HL-60 (cell line): ENCODE measurements at regions not wholly inside any gene's neighbourhood (a gene's known extent, or its start where the extent isn't known, plus 50 kb on each side); places are given as distances from the start of the nearest gene placed in this dataset.

ENCODE experiments used
- CTCF ChIP-seq: IDR thresholded peaks from one replicate; pipeline ENCODE4 v1.5.1; 2011; ENCODE audit warnings: low read length, control low read depth, inconsistent platforms; ENCODE audit not compliant: insufficient read depth
- POLR2AphosphoS5 ChIP-seq: IDR thresholded peaks from 2 replicates; pipeline ENCODE4 v1.6.1; 2012; ENCODE audit warnings: low read depth
- REST ChIP-seq: IDR thresholded peaks from 2 replicates; pipeline ENCODE4 v1.6.1; 2012; ENCODE audit warnings: low read depth; ENCODE audit not compliant: insufficient replicate concordance

- TF ChIP-seq CTCF (no peak), POLR2AphosphoS5 (no peak), REST (no peak)
Observed at GRCh38 chr20:40902661-40903060, 126.0 kb upstream of the TOP1 start.
